Neural crest cell (in vitro differentiated cells): ENCODE measurements at regions not wholly inside any gene's neighbourhood (a gene's known extent, or its start where the extent isn't known, plus 50 kb on each side); places are given as distances from the start of the nearest gene placed in this dataset.
"Not testable (repeated sequence)": the region's sequence is repeated elsewhere in the genome, so short reads cannot be mapped to it uniquely, and the experiment has no call there.

ENCODE experiments used
- DNase-seq: peaks from one replicate; pipeline ENCODE4 v3.0.0; 2021; ENCODE audit warnings: low read depth, mixed read lengths, low spot score
- H3K27ac Mint-ChIP-seq: one replicate; pipeline ENCODE4 v1.8.0; 2021; ENCODE audit warnings: mild to moderate bottlenecking, mixed read lengths; ENCODE audit not compliant: unreplicated experiment
- H3K27me3 Mint-ChIP-seq: 2 replicates; pipeline ENCODE4 v1.8.0; 2021; ENCODE audit warnings: low read depth, mild to moderate bottlenecking, mixed read lengths
- H3K36me3 Mint-ChIP-seq: 2 replicates; pipeline ENCODE4 v1.8.0; 2021; ENCODE audit warnings: low read depth, mild to moderate bottlenecking, mixed read lengths
- H3K4me1 Mint-ChIP-seq: 2 replicates; pipeline ENCODE4 v1.8.0; 2021; ENCODE audit warnings: mixed read lengths
- H3K4me3 Mint-ChIP-seq: one replicate; pipeline ENCODE4 v1.8.0; 2021; ENCODE audit warnings: mild to moderate bottlenecking, mixed read lengths
- H3K9me3 Mint-ChIP-seq: 2 replicates; pipeline ENCODE4 v1.8.0; 2021; ENCODE audit warnings: mixed read lengths
- CTCF ChIP-seq: fragments of 200-600 bp; sonication (generic); conservative IDR thresholded peaks from 2 replicates; pipeline ENCODE4 v1.5.0; 2021; ENCODE audit warnings: antibody characterized with exemption, mild to moderate bottlenecking

GRCh38 chr2:132279930-132280615 is 118.3 kb upstream of the ANKRD30BL start:
- peaks cover 3% of the 10 kb centered on the region for H3K36me3 Mint-ChIP-seq
- H3K27me3 Mint-ChIP-seq: no peaks in the 10 kb centered on the region
- peaks cover 2% of the 10 kb centered on the region for H3K9me3 Mint-ChIP-seq

GRCh38 chr2:132280912-132281311 is 119.2 kb upstream of the ANKRD30BL start:
- TF ChIP-seq CTCF: no peak
- Mint-ChIP-seq H3K9me3 (peaks cover 2% of the 10 kb centered on the region), H3K4me3 (no peak overlapping the region), H3K27me3 (no peaks in the 10 kb centered on the region), H3K27ac (no peak overlapping the region), H3K4me1 (no peaks in the 10 kb centered on the region), H3K36me3 (peaks cover 3% of the 10 kb centered on the region)
- no peak for DNase-seq

More at GRCh38 chr2:132279930-132280615, 118.3 kb upstream of the ANKRD30BL start:
- H3K27ac Mint-ChIP-seq: no peak overlapping the region
- no peak overlapping the region for H3K4me3 Mint-ChIP-seq
- H3K4me1 Mint-ChIP-seq: no peaks in the 10 kb centered on the region
- no peak for TF ChIP-seq CTCF
- DNase-seq: no peak

- not testable (repeated sequence) for DNase-seq, H3K4me3 Mint-ChIP-seq, H3K9me3 Mint-ChIP-seq, H3K36me3 Mint-ChIP-seq, H3K27me3 Mint-ChIP-seq, H3K27ac Mint-ChIP-seq, H3K4me1 Mint-ChIP-seq
Measured at GRCh38 chr2:132282104-132282503, 120.4 kb upstream of the ANKRD30BL start.

- peaks cover under 1% of the 10 kb centered on the region for H3K36me3 Mint-ChIP-seq
- H3K27ac Mint-ChIP-seq: no peak overlapping the region
- no peak for DNase-seq
- peaks cover under 1% of the 10 kb centered on the region for H3K9me3 Mint-ChIP-seq
- no peak overlapping the region for H3K4me3 Mint-ChIP-seq
- H3K4me1 Mint-ChIP-seq: no peaks in the 10 kb centered on the region
- no peaks in the 10 kb centered on the region for H3K27me3 Mint-ChIP-seq
- TF ChIP-seq CTCF: no peak
Measured at GRCh38 chr2:132282911-132283310, 121.2 kb upstream of the ANKRD30BL start.

GRCh38 chr2:132286289-132286911 is 124.6 kb upstream of the ANKRD30BL start:
- not testable (repeated sequence) for H3K27ac Mint-ChIP-seq, H3K4me3 Mint-ChIP-seq, DNase-seq, H3K4me1 Mint-ChIP-seq, H3K9me3 Mint-ChIP-seq, H3K36me3 Mint-ChIP-seq, H3K27me3 Mint-ChIP-seq

- H3K9me3 Mint-ChIP-seq, H3K36me3 Mint-ChIP-seq: not testable (repeated sequence)
Measured at GRCh38 chr2:132287910-132288309, 126.2 kb upstream of the ANKRD30BL start.

GRCh38 chr2:132289138-132289537 is 127.4 kb upstream of the ANKRD30BL start:
- not testable (repeated sequence) for H3K36me3 Mint-ChIP-seq, H3K4me3 Mint-ChIP-seq, H3K27me3 Mint-ChIP-seq, H3K9me3 Mint-ChIP-seq, H3K27ac Mint-ChIP-seq, DNase-seq, H3K4me1 Mint-ChIP-seq

More at GRCh38 chr2:132287910-132288309, 126.2 kb upstream of the ANKRD30BL start:
- H3K27ac Mint-ChIP-seq, H3K4me3 Mint-ChIP-seq, DNase-seq, H3K4me1 Mint-ChIP-seq, H3K27me3 Mint-ChIP-seq: not testable (repeated sequence)

GRCh38 chr2:132289812-132290211 is 126.8 kb upstream of the GPR39 start:
- H3K27me3 Mint-ChIP-seq, H3K36me3 Mint-ChIP-seq, H3K27ac Mint-ChIP-seq, H3K9me3 Mint-ChIP-seq, H3K4me1 Mint-ChIP-seq, H3K4me3 Mint-ChIP-seq, DNase-seq: not testable (repeated sequence)

GRCh38 chr2:132300592-132301378 is 115.8 kb upstream of the GPR39 start:
- not testable (repeated sequence) for H3K27me3 Mint-ChIP-seq, H3K4me3 Mint-ChIP-seq, H3K27ac Mint-ChIP-seq, H3K9me3 Mint-ChIP-seq, DNase-seq, H3K36me3 Mint-ChIP-seq
- peaks cover 11% of the 10 kb centered on the region for H3K4me1 Mint-ChIP-seq
